ENCODE measurements at regions not wholly inside any gene's neighbourhood (a gene's known extent, or its start where the extent isn't known, plus 50 kb on each side); places are given as distances from the start of the nearest gene placed in this dataset.

GRCh38 chr15:23503576-23503975 lies 56.5 kb upstream of the GOLGA6L2 start:
- no peak for TF ChIP-seq ZC3H10 (CRISPR knock-in tag; IDR thresholded peaks at IDR 0.05)
- no peak for TF ChIP-seq BACH2 (CRISPR knock-in tag; IDR thresholded peaks at IDR 0.05; ENCODE audit: borderline replicate concordance)
- no peak for TF ChIP-seq ZFP30 (CRISPR knock-in tag; IDR thresholded peaks at IDR 0.05)
- TF ChIP-seq OSR1 (CRISPR knock-in tag; IDR thresholded peaks at IDR 0.05): no peak
- no peak for TF ChIP-seq TOX (CRISPR knock-in tag; IDR thresholded peaks at IDR 0.05; ENCODE audit: borderline replicate concordance)
- TF ChIP-seq TSHZ2 (CRISPR knock-in tag; IDR thresholded peaks at IDR 0.05): no peak
- TF ChIP-seq GLIS3 (CRISPR knock-in tag; IDR thresholded peaks at IDR 0.05): no peak
- TF ChIP-seq ZNF565 (CRISPR knock-in tag; conservative IDR thresholded peaks at IDR 0.05; ENCODE audit: low read depth): no peak
- no peak for TF ChIP-seq CREB5 (CRISPR knock-in tag; IDR thresholded peaks at IDR 0.05; ENCODE audit: low read depth)
- no peak for TF ChIP-seq PPARA (CRISPR knock-in tag; IDR thresholded peaks at IDR 0.05; ENCODE audit: borderline replicate concordance)
- TF ChIP-seq TCF4 (CRISPR knock-in tag; IDR thresholded peaks at IDR 0.05; ENCODE audit: borderline replicate concordance): no peak
- no peak for TF ChIP-seq SNAI2 (CRISPR knock-in tag; IDR thresholded peaks at IDR 0.05)
- no peak for TF ChIP-seq ARNTL (CRISPR knock-in tag; IDR thresholded peaks at IDR 0.05; ENCODE audit: borderline replicate concordance, low read depth)
- TF ChIP-seq ZNF8 (CRISPR knock-in tag; IDR thresholded peaks at IDR 0.05): no peak
- TF ChIP-seq PATZ1 (CRISPR knock-in tag; IDR thresholded peaks at IDR 0.05; ENCODE audit: borderline replicate concordance): no peak
- TF ChIP-seq ISL1 (CRISPR knock-in tag; IDR thresholded peaks at IDR 0.05): no peak
- no peak for TF ChIP-seq ZFP3 (CRISPR knock-in tag; IDR thresholded peaks at IDR 0.05)
- no peak for TF ChIP-seq RARB (CRISPR knock-in tag; IDR thresholded peaks at IDR 0.05)
- TF ChIP-seq CSDC2 (CRISPR knock-in tag; IDR thresholded peaks at IDR 0.05): no peak
- no peak for TF ChIP-seq ZNF70 (CRISPR knock-in tag; IDR thresholded peaks at IDR 0.05)
- no peak for ATAC-seq

GRCh38 chr15:23497710-23498111 lies 50.7 kb upstream of the GOLGA6L2 start:
- peak; percentile 49; the same call in 2 of the 3 replicates for ATAC-seq
- TF ChIP-seq BACH2 (CRISPR knock-in tag; IDR thresholded peaks at IDR 0.05; ENCODE audit: borderline replicate concordance) (no peak), ESRRG (CRISPR knock-in tag; IDR thresholded peaks at IDR 0.05) (no peak), POU6F1 (CRISPR knock-in tag; IDR thresholded peaks at IDR 0.05; ENCODE audit: borderline replicate concordance, low read depth) (no peak), ZC3H10 (CRISPR knock-in tag; IDR thresholded peaks at IDR 0.05) (no peak), PATZ1 (CRISPR knock-in tag; IDR thresholded peaks at IDR 0.05; ENCODE audit: borderline replicate concordance) (no peak), CREB5 (CRISPR knock-in tag; IDR thresholded peaks at IDR 0.05; ENCODE audit: low read depth) (no peak), ZNF8 (CRISPR knock-in tag; IDR thresholded peaks at IDR 0.05) (no peak), OSR1 (CRISPR knock-in tag; IDR thresholded peaks at IDR 0.05) (no peak), GLIS3 (CRISPR knock-in tag; IDR thresholded peaks at IDR 0.05) (no peak), TCF4 (CRISPR knock-in tag; IDR thresholded peaks at IDR 0.05; ENCODE audit: borderline replicate concordance) (no peak), ZFP30 (CRISPR knock-in tag; IDR thresholded peaks at IDR 0.05) (no peak), PPARA (CRISPR knock-in tag; IDR thresholded peaks at IDR 0.05; ENCODE audit: borderline replicate concordance) (no peak), ISL1 (CRISPR knock-in tag; IDR thresholded peaks at IDR 0.05) (no peak), ZNF565 (CRISPR knock-in tag; conservative IDR thresholded peaks at IDR 0.05; ENCODE audit: low read depth) (no peak), TSHZ2 (CRISPR knock-in tag; IDR thresholded peaks at IDR 0.05) (no peak), ZNF70 (CRISPR knock-in tag; IDR thresholded peaks at IDR 0.05) (no peak), SNAI2 (CRISPR knock-in tag; IDR thresholded peaks at IDR 0.05) (no peak), RARB (CRISPR knock-in tag; IDR thresholded peaks at IDR 0.05) (no peak), CSDC2 (CRISPR knock-in tag; IDR thresholded peaks at IDR 0.05) (no peak), ARNTL (CRISPR knock-in tag; IDR thresholded peaks at IDR 0.05; ENCODE audit: borderline replicate concordance, low read depth) (no peak)

Data from SK-N-SH treated with all-trans-retinoic acid at 6 μM for 48 hours (cell line).